ENCODE measurements at regions not wholly inside any gene's neighbourhood (a gene's known extent, or its start where the extent isn't known, plus 50 kb on each side); places are given as distances from the start of the nearest gene placed in this dataset.

DNA sequence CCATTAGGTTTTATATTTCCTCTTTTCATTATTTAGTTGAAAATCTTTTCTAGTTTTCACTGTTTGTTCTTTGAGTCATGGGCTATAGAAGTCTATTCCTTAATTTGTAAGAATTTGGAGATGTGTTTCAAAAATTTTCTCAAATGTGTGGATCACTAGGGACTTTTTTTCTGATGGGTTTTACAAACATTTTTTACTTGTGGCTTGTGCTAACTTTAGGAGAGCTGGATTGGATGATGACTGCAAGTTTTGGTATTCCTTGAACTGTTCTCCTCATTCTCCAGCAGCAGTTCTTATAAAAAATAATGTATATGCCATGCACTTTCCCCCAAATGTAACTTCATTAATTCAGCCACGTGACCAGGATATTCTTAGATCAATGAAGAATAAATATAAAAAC lies 94.7 kb upstream of the CWC22 start:
- no peaks in the 10 kb centered on the region for H3K9me3 ChIP-seq (ENCODE audit: control insufficient read depth, insufficient read depth, low read length)
- H3K27ac ChIP-seq (ENCODE audit: insufficient read depth, low read length): no peak overlapping the region
- ChIA-PET CTCF (no interaction called here), POLR2A (ENCODE audit: unreplicated experiment) (no interaction called here)
- H2BK120ac ChIP-seq (ENCODE audit: low read depth, low read length): no peak overlapping the region
- no CpG with 5 or more reads among the region's 1 CpG for WGBS, 2 experiments (ENCODE audit: extremely low coverage in 2 of 2, insufficient read length in 1 of 2)
- H3K4ac ChIP-seq (ENCODE audit: low read depth, low read length): no peak overlapping the region
- H4K8ac ChIP-seq (ENCODE audit: low read depth in 2 of 2, low read length in 2 of 2): no peak overlapping the region
- H2AFZ ChIP-seq (replicated peaks; ENCODE audit: low read length, poor library complexity): no peak overlapping the region
- no peaks in the 10 kb centered on the region for H3K79me1 ChIP-seq (ENCODE audit: low read depth in 1 of 2, low read length in 2 of 2)
- no peak overlapping the region for H4K91ac ChIP-seq (ENCODE audit: insufficient read depth, low read depth, low read length)
- H3K9ac ChIP-seq (ENCODE audit: low read depth, low read length): no peak overlapping the region
- no peaks in the 10 kb centered on the region for H4K20me1 ChIP-seq (ENCODE audit: insufficient read depth, low read length)
- no peak overlapping the region for H3K56ac ChIP-seq (ENCODE audit: extremely low read depth, insufficient read depth, low read length)
- H2BK5ac ChIP-seq (ENCODE audit: low read depth, low read length, poor library complexity, severe bottlenecking): no peak overlapping the region
- no peak overlapping the region for H3K14ac ChIP-seq (replicated peaks; ENCODE audit: low read depth, low read length)
- no peak overlapping the region for H2AK9ac ChIP-seq (replicated peaks; ENCODE audit: low read depth, low read length, poor library complexity)
- dilution Hi-C loops (cut with HindIII; ENCODE audit: low sequenced_read_pairs, unreplicated experiment): no loop called here
- no peak overlapping the region for H3K18ac ChIP-seq (ENCODE audit: low read depth, low read length)
- H3K36me3 ChIP-seq (ENCODE audit: control insufficient read depth, insufficient read depth, low read length): no peaks in the 10 kb centered on the region
- no peak overlapping the region for H2BK20ac ChIP-seq (ENCODE audit: low read depth, low read length)
- no peak overlapping the region for H4K5ac ChIP-seq (ENCODE audit: low read depth, low read length)
- in situ Hi-C loops (cut with MboI; ENCODE audit: low sequenced_read_pairs): no loop called here
- no peak overlapping the region for H2AK5ac ChIP-seq (ENCODE audit: low read depth, low read length)
- no peak overlapping the region for H3K23ac ChIP-seq (ENCODE audit: low read depth, low read length)
- ATAC-seq (ENCODE audit: low read depth) (no peak), DNase-seq (no peak)
- no peak overlapping the region for H3K4me2 ChIP-seq (ENCODE audit: low read depth, low read length)
- H3K27me3 ChIP-seq (ENCODE audit: control insufficient read depth, insufficient read depth, low read length): no peaks in the 10 kb centered on the region
- TF ChIP-seq RAD21 (IDR thresholded peaks at IDR 0.05; ENCODE audit: low read length): no peak
- TF ChIP-seq RFX5 (IDR thresholded peaks at IDR 0.05; ENCODE audit: low read depth, low read length): no peak
- TF ChIP-seq, protein P1, sequence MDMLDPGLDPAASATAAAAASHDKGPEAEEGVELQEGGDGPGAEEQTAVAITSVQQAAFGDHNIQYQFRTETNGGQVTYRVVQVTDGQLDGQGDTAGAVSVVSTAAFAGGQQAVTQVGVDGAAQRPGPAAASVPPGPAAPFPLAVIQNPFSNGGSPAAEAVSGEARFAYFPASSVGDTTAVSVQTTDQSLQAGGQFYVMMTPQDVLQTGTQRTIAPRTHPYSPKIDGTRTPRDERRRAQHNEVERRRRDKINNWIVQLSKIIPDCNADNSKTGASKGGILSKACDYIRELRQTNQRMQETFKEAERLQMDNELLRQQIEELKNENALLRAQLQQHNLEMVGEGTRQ (IDR thresholded peaks at IDR 0.05; ENCODE audit: low read depth, low read length): no peak
- TF ChIP-seq, protein P2, sequence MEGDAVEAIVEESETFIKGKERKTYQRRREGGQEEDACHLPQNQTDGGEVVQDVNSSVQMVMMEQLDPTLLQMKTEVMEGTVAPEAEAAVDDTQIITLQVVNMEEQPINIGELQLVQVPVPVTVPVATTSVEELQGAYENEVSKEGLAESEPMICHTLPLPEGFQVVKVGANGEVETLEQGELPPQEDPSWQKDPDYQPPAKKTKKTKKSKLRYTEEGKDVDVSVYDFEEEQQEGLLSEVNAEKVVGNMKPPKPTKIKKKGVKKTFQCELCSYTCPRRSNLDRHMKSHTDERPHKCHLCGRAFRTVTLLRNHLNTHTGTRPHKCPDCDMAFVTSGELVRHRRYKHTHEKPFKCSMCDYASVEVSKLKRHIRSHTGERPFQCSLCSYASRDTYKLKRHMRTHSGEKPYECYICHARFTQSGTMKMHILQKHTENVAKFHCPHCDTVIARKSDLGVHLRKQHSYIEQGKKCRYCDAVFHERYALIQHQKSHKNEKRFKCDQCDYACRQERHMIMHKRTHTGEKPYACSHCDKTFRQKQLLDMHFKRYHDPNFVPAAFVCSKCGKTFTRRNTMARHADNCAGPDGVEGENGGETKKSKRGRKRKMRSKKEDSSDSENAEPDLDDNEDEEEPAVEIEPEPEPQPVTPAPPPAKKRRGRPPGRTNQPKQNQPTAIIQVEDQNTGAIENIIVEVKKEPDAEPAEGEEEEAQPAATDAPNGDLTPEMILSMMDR (conservative IDR thresholded peaks at IDR 0.05; ENCODE audit: low read depth, low read length): no peak
- no peak for TF ChIP-seq POLR2A (IDR thresholded peaks at IDR 0.05; ENCODE audit: low read depth, low read length)
- no peak for TF ChIP-seq FOS (IDR thresholded peaks at IDR 0.05; ENCODE audit: low read depth, low read length)
- no peak for TF ChIP-seq CHD1 (IDR thresholded peaks at IDR 0.05; ENCODE audit: low read depth, low read length)
- H3K4me1 ChIP-seq (ENCODE audit: control insufficient read depth, insufficient read depth, low read length): no peaks in the 10 kb centered on the region
- H3K9me1 ChIP-seq (ENCODE audit: insufficient read depth, low read length): no peaks in the 10 kb centered on the region
- intact Hi-C loops (cut with micrococcal nuclease): no loop called here
- H3K4me3 ChIP-seq (ENCODE audit: insufficient read depth, low read depth, low read length): no peak overlapping the region
- H2BK15ac ChIP-seq (ENCODE audit: low read depth, low read length): no peak overlapping the region
- no TSS peak for BruUV-seq (replicated peaks)
